Colon (tissue), 2 donors: ENCODE measurements at regions not wholly inside any gene's neighbourhood (a gene's known extent, or its start where the extent isn't known, plus 50 kb on each side); places are given as distances from the start of the nearest gene placed in this dataset.
"Not testable (repeated sequence)": the region's sequence is repeated elsewhere in the genome, so short reads cannot be mapped to it uniquely, and the experiment has no call there.

Source experiments
- FAIRE-seq: peaks from 2 replicates; lab custom pipeline; 2012; peaks lifted over from hg19 to GRCh38; lab: Jason Lieb, UNC
- donor health status: control.
- donor health status: control.

- no peak for FAIRE-seq
Observed at GRCh38 chr6:21710216-21710615, 116.7 kb downstream of the SOX4 start.

GRCh38 chr6:21710908-21711627 is 117.5 kb downstream of the SOX4 start:
- no peak for FAIRE-seq

GRCh38 chr6:21712213-21712612 is 118.7 kb downstream of the SOX4 start:
- no peak for FAIRE-seq

GRCh38 chr6:21713481-21713880 is 119.9 kb downstream of the SOX4 start:
- FAIRE-seq = no peak

- FAIRE-seq = no peak
Observed at GRCh38 chr6:21715180-21715579, 121.6 kb downstream of the SOX4 start.

GRCh38 chr6:21722510-21722909 is 129.0 kb downstream of the SOX4 start:
- FAIRE-seq = no peak

- FAIRE-seq = no peak
Observed at GRCh38 chr6:21726676-21727075, 133.1 kb downstream of the SOX4 start.

GRCh38 chr6:21728141-21728540 is 134.6 kb downstream of the SOX4 start:
- no peak for FAIRE-seq

GRCh38 chr6:21729431-21729830 is 135.9 kb downstream of the SOX4 start:
- FAIRE-seq = no peak

- no peak for FAIRE-seq
Observed at GRCh38 chr6:21730533-21730932, 137.0 kb downstream of the SOX4 start.

GRCh38 chr6:21731411-21732031 is 138.0 kb downstream of the SOX4 start:
- no peak for FAIRE-seq

- FAIRE-seq = not testable (repeated sequence)
Observed at GRCh38 chr6:21732032-21732730, 138.6 kb downstream of the SOX4 start.

- no peak for FAIRE-seq
Observed at GRCh38 chr6:21732731-21733130, 139.2 kb downstream of the SOX4 start.

- no peak for FAIRE-seq
Observed at GRCh38 chr6:21733311-21733710, 139.8 kb downstream of the SOX4 start.

- no peak for FAIRE-seq
Observed at GRCh38 chr6:21734204-21734603, 140.7 kb downstream of the SOX4 start.

GRCh38 chr6:21738180-21739094 is 144.9 kb downstream of the SOX4 start:
- no peak for FAIRE-seq

GRCh38 chr6:21739241-21739640 is 145.7 kb downstream of the SOX4 start:
- no peak for FAIRE-seq

GRCh38 chr6:21739838-21740237 is 146.3 kb downstream of the SOX4 start:
- FAIRE-seq = no peak

GRCh38 chr6:21740376-21741124 is 147.0 kb downstream of the SOX4 start:
- FAIRE-seq = no peak

GRCh38 chr6:21741221-21742109 is 147.9 kb downstream of the SOX4 start:
- FAIRE-seq = no peak
